HG02610 (cell line): ENCODE measurements at regions not wholly inside any gene's neighbourhood (a gene's known extent, or its start where the extent isn't known, plus 50 kb on each side); places are given as distances from the start of the nearest gene placed in this dataset.

Experiments used
- ATAC-seq: cut with Tn5 transposase; IDR thresholded peaks from one replicate; pipeline ENCODE4 v1.9.1; 2021; ENCODE audit warnings: mild to moderate bottlenecking, moderate library complexity; ENCODE audit not compliant: unreplicated experiment

- ATAC-seq: no peak
Measured at GRCh38 chr2:67036444-67036843, 360.7 kb upstream of the ETAA1 start.

GRCh38 chr2:67037655-67038054 lies 359.5 kb upstream of the ETAA1 start:
- ATAC-seq: no peak

GRCh38 chr2:67038195-67038594 lies 358.9 kb upstream of the ETAA1 start:
- no peak for ATAC-seq

GRCh38 chr2:67039058-67039457 lies 358.1 kb upstream of the ETAA1 start:
- no peak for ATAC-seq

GRCh38 chr2:67039517-67040103 lies 357.5 kb upstream of the ETAA1 start:
- no peak for ATAC-seq

GRCh38 chr2:67041051-67041450 lies 356.1 kb upstream of the ETAA1 start:
- no peak for ATAC-seq

GRCh38 chr2:67043781-67044478 lies 353.2 kb upstream of the ETAA1 start:
- no peak for ATAC-seq

GRCh38 chr2:67046591-67046990 lies 350.5 kb upstream of the ETAA1 start:
- ATAC-seq: no peak

- ATAC-seq: no peak
Measured at GRCh38 chr2:67048314-67048713, 348.8 kb upstream of the ETAA1 start.

- ATAC-seq: no peak
Measured at GRCh38 chr2:67050622-67051021, 346.5 kb upstream of the ETAA1 start.

GRCh38 chr2:67054728-67055127 lies 342.4 kb upstream of the ETAA1 start:
- no peak for ATAC-seq

GRCh38 chr2:67055387-67056304 lies 341.5 kb upstream of the ETAA1 start:
- ATAC-seq: no peak

- ATAC-seq: no peak
Measured at GRCh38 chr2:67057123-67057522, 340.0 kb upstream of the ETAA1 start.

GRCh38 chr2:67057901-67058703 lies 339.0 kb upstream of the ETAA1 start:
- no peak for ATAC-seq

GRCh38 chr2:67065046-67065445 lies 332.1 kb upstream of the ETAA1 start:
- no peak for ATAC-seq

GRCh38 chr2:67066782-67067181 lies 330.4 kb upstream of the ETAA1 start:
- no peak for ATAC-seq

- ATAC-seq: no peak
Measured at GRCh38 chr2:67067656-67068055, 329.5 kb upstream of the ETAA1 start.

- ATAC-seq: no peak
Measured at GRCh38 chr2:67070826-67071225, 326.3 kb upstream of the ETAA1 start.

- no peak for ATAC-seq
Measured at GRCh38 chr2:67075056-67075455, 322.1 kb upstream of the ETAA1 start.

- ATAC-seq: no peak
Measured at GRCh38 chr2:67075530-67076238, 321.4 kb upstream of the ETAA1 start.
